Fibroblast of skin of left biceps (primary cell): ENCODE measurements at regions not wholly inside any gene's neighbourhood (a gene's known extent, or its start where the extent isn't known, plus 50 kb on each side); places are given as distances from the start of the nearest gene placed in this dataset.

Experiments used
- DNase-seq, 2 experiments: peaks; one replicate each; pipeline ENCODE4 v3.0.0-alpha.2; 2013; ENCODE audit warnings: low read depth in 2 of 2

GRCh38 chr2:45255563-45255962 is 246.3 kb upstream of the SIX2 start:
- DNase-seq, result no peak

GRCh38 chr2:45254025-45254424 is 244.8 kb upstream of the SIX2 start:
- DNase-seq, result no peak

GRCh38 chr2:45253151-45253550 is 243.9 kb upstream of the SIX2 start:
- DNase-seq, result no peak

GRCh38 chr2:45250176-45250575 is 240.9 kb upstream of the SIX2 start:
- DNase-seq, result no peak

- DNase-seq, result no peak
These were observed 239.0 kb upstream of the SIX2 start for GRCh38 chr2:45248214-45248613.

- no peak for DNase-seq
These were observed 235.7 kb upstream of the SIX2 start for GRCh38 chr2:45244928-45245327.

- no peak for DNase-seq
These were observed 233.0 kb upstream of the SIX2 start for GRCh38 chr2:45242161-45242741.

- no peak for DNase-seq
These were observed 231.9 kb upstream of the SIX2 start for GRCh38 chr2:45241061-45241561.

- DNase-seq, result peak; percentile 40
These were observed 228.7 kb upstream of the SIX2 start for GRCh38 chr2:45237850-45238542.

- no peak for DNase-seq
These were observed 227.9 kb upstream of the SIX2 start for GRCh38 chr2:45237128-45237527.

GRCh38 chr2:45236268-45236667 is 227.0 kb upstream of the SIX2 start:
- DNase-seq, result no peak

- DNase-seq, result no peak
These were observed 224.0 kb upstream of the SIX2 start for GRCh38 chr2:45233301-45233700.

GRCh38 chr2:45232818-45233217 is 223.6 kb upstream of the SIX2 start:
- DNase-seq, result no peak

GRCh38 chr2:45229411-45229810 is 220.2 kb upstream of the SIX2 start:
- no peak for DNase-seq

GRCh38 chr2:45227347-45227746 is 218.1 kb upstream of the SIX2 start:
- no peak for DNase-seq

GRCh38 chr2:45224993-45225380 is 215.7 kb upstream of the SIX2 start:
- no peak for DNase-seq

- DNase-seq, result no peak
These were observed 215.2 kb upstream of the SIX2 start for GRCh38 chr2:45224321-45224992.

- no peak for DNase-seq
These were observed 214.3 kb upstream of the SIX2 start for GRCh38 chr2:45223531-45223930.

- no peak for DNase-seq
These were observed 211.0 kb upstream of the SIX2 start for GRCh38 chr2:45220227-45220626.

- no peak for DNase-seq
These were observed 209.7 kb upstream of the SIX2 start for GRCh38 chr2:45218931-45219339.

- DNase-seq, result no peak
These were observed 209.0 kb upstream of the SIX2 start for GRCh38 chr2:45218297-45218696.

- DNase-seq, result no peak
These were observed 206.9 kb upstream of the SIX2 start for GRCh38 chr2:45216118-45216517.

- no peak for DNase-seq
These were observed 205.3 kb upstream of the SIX2 start for GRCh38 chr2:45214550-45214949.
